Heart left ventricle (tissue), 13 donors: ENCODE measurements at regions not wholly inside any gene's neighbourhood (a gene's known extent, or its start where the extent isn't known, plus 50 kb on each side); places are given as distances from the start of the nearest gene placed in this dataset.

Experiments used
- POLR2A ChIP-seq, 2 donors: fragments of 450-650 bp; IDR thresholded peaks; one replicate each; pipeline ENCODE4 v1.6.1; 2017; ENCODE audit warnings: antibody characterized with exemption in 2 of 2, mild to moderate bottlenecking in 2 of 2, moderate library complexity in 2 of 2
- TF ChIP-seq, protein P1 (sequence below), 12 donors: fragments of 200-600 bp; sonication (generic) in 4 of 12; IDR thresholded peaks; one replicate each; pipeline versions ENCODE4 v1.5.0 to v1.8.0; 2018 to 2022; ENCODE audit warnings: antibody characterized with exemption in 12 of 12, mild to moderate bottlenecking in 5 of 12
- donor health status: ischemic (EF 13 %, LVEDD 7.1; RV severe dilation, severe dysfunction).
- donor health status: DM: no; HTN: yes; CAD: no.
- donor health status: DM: no; HTN: no; CAD: no.
- donor health status: ischemic (EF 25% LVEDD 6.9; RV normal size, moderate dysfunction).
- donor health status: ischemic (EF 25% LVEDD 5.7; RV mildly dilated, moderate dysfunction).
- donor health status: ischemic (EF 35%, LVEDD 5.7; RV mildly dilated, moderate dysfunction).
- donor health status: nonischemic (EF 11% LVEDD 7.7; RV severe dilation, severe dysfunction).
- donor health status: DM: yes; HTN: yes; CAD: no.
- donor health status: PGD.
- donor health status: ischemic (EF 29% LVEDD 5.4; RV normal size, mild dysfunction).
- donor health status: nonischemic (EF 23%, LVEDD 6.1; RV moderate dilation, normal function).

DNA sequence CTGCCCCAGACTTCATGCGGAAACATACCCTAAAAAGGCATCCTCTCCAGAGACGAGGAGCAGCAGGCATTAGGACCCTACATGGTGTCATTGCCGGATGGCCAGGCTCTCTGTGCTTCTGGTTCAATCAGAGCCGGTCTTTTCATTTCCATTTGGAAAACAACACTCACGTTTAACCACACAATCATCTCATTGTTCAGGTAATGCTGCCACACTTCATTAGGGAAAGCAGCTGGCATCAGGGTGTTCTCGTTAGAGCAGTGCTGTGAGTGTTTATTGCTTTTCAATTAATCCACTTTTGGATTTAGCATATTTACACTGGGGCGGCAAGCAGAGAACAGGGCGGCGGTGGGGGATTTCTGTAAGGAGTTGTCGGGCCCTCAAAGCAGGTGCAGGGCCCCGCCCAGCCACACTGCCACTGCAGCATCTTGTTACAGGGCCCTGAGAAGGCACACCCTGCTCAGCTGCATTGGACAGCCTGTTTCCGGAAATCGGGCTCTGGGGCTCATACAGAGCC lies 338.6 kb downstream of the SHANK2 start:
- TF ChIP-seq, protein P1, sequence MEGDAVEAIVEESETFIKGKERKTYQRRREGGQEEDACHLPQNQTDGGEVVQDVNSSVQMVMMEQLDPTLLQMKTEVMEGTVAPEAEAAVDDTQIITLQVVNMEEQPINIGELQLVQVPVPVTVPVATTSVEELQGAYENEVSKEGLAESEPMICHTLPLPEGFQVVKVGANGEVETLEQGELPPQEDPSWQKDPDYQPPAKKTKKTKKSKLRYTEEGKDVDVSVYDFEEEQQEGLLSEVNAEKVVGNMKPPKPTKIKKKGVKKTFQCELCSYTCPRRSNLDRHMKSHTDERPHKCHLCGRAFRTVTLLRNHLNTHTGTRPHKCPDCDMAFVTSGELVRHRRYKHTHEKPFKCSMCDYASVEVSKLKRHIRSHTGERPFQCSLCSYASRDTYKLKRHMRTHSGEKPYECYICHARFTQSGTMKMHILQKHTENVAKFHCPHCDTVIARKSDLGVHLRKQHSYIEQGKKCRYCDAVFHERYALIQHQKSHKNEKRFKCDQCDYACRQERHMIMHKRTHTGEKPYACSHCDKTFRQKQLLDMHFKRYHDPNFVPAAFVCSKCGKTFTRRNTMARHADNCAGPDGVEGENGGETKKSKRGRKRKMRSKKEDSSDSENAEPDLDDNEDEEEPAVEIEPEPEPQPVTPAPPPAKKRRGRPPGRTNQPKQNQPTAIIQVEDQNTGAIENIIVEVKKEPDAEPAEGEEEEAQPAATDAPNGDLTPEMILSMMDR (IDR thresholded peaks at IDR 0.05): no peak
- TF ChIP-seq POLR2A (IDR thresholded peaks at IDR 0.05): no peak
